ENCODE measurements at regions not wholly inside any gene's neighbourhood (a gene's known extent, or its start where the extent isn't known, plus 50 kb on each side); places are given as distances from the start of the nearest gene placed in this dataset.

- in situ Hi-C loops (cut with MboI; ENCODE audit: low sequenced_read_pairs): no loop called here
Observed at GRCh38 chr5:167160388-167160787, 1131.1 kb upstream of the WWC1 start.

- in situ Hi-C loops (cut with MboI; ENCODE audit: low sequenced_read_pairs): no loop called here
Observed at GRCh38 chr5:167166696-167167095, 1124.7 kb upstream of the WWC1 start.

- in situ Hi-C loops (cut with MboI; ENCODE audit: low sequenced_read_pairs): no loop called here
Observed at GRCh38 chr5:167167191-167167795, 1124.2 kb upstream of the WWC1 start.

GRCh38 chr5:167168971-167169370 lies 1122.5 kb upstream of the WWC1 start:
- in situ Hi-C loops (cut with MboI; ENCODE audit: low sequenced_read_pairs): no loop called here

GRCh38 chr5:167171056-167171455 lies 1120.4 kb upstream of the WWC1 start:
- in situ Hi-C loops (cut with MboI; ENCODE audit: low sequenced_read_pairs): no loop called here

- in situ Hi-C loops (cut with MboI; ENCODE audit: low sequenced_read_pairs): no loop called here
Observed at GRCh38 chr5:167177736-167178135, 1113.7 kb upstream of the WWC1 start.

GRCh38 chr5:167180906-167181305 lies 1110.5 kb upstream of the WWC1 start:
- in situ Hi-C loops (cut with MboI; ENCODE audit: low sequenced_read_pairs): no loop called here

GRCh38 chr5:167205881-167206280 lies 1085.6 kb upstream of the WWC1 start:
- in situ Hi-C loops (cut with MboI; ENCODE audit: low sequenced_read_pairs): no loop called here

- in situ Hi-C loops (cut with MboI; ENCODE audit: low sequenced_read_pairs): no loop called here
Observed at GRCh38 chr5:167207081-167207480, 1084.4 kb upstream of the WWC1 start.

GRCh38 chr5:167208911-167209310 lies 1082.5 kb upstream of the WWC1 start:
- in situ Hi-C loops (cut with MboI; ENCODE audit: low sequenced_read_pairs): no loop called here

GRCh38 chr5:167217097-167217743 lies 1074.2 kb upstream of the WWC1 start:
- in situ Hi-C loops (cut with MboI; ENCODE audit: low sequenced_read_pairs): no loop called here

- in situ Hi-C loops (cut with MboI; ENCODE audit: low sequenced_read_pairs): no loop called here
Observed at GRCh38 chr5:167219298-167219697, 1072.1 kb upstream of the WWC1 start.

GRCh38 chr5:167226386-167226785 lies 1065.1 kb upstream of the WWC1 start:
- in situ Hi-C loops (cut with MboI; ENCODE audit: low sequenced_read_pairs): no loop called here

- in situ Hi-C loops (cut with MboI; ENCODE audit: low sequenced_read_pairs): no loop called here
Observed at GRCh38 chr5:167228134-167228533, 1063.3 kb upstream of the WWC1 start.

GRCh38 chr5:167229751-167230150 lies 1061.7 kb upstream of the WWC1 start:
- in situ Hi-C loops (cut with MboI; ENCODE audit: low sequenced_read_pairs): no loop called here

- in situ Hi-C loops (cut with MboI; ENCODE audit: low sequenced_read_pairs): no loop called here
Observed at GRCh38 chr5:167230414-167230813, 1061.0 kb upstream of the WWC1 start.

GRCh38 chr5:167232675-167233311 lies 1058.7 kb upstream of the WWC1 start:
- in situ Hi-C loops (cut with MboI; ENCODE audit: low sequenced_read_pairs): no loop called here

GRCh38 chr5:167233507-167234220 lies 1057.8 kb upstream of the WWC1 start:
- in situ Hi-C loops (cut with MboI; ENCODE audit: low sequenced_read_pairs): no loop called here

- in situ Hi-C loops (cut with MboI; ENCODE audit: low sequenced_read_pairs): no loop called here
Observed at GRCh38 chr5:167241436-167242067, 1049.9 kb upstream of the WWC1 start.

- in situ Hi-C loops (cut with MboI; ENCODE audit: low sequenced_read_pairs): no loop called here
Observed at GRCh38 chr5:167242701-167243100, 1048.7 kb upstream of the WWC1 start.

GRCh38 chr5:167243463-167243862 lies 1048.0 kb upstream of the WWC1 start:
- in situ Hi-C loops (cut with MboI; ENCODE audit: low sequenced_read_pairs): no loop called here
